GM23248 (cell line): ENCODE measurements at regions not wholly inside any gene's neighbourhood (a gene's known extent, or its start where the extent isn't known, plus 50 kb on each side); places are given as distances from the start of the nearest gene placed in this dataset.
"Not testable (repeated sequence)": the region's sequence is repeated elsewhere in the genome, so short reads cannot be mapped to it uniquely, and the experiment has no call there.

Source experiments
- DNase-seq: peaks from one replicate; pipeline ENCODE4 v3.0.0-alpha.2; 2015
- H2AFZ ChIP-seq: fragments of 200-600 bp; sonication (generic); 2 replicates; pipeline ENCODE4 v1.6.1; 2016; ENCODE audit warnings: antibody characterized with exemption
- H3F3A ChIP-seq: fragments of 200-600 bp; sonication (generic); 2 replicates; pipeline ENCODE4 v1.6.1; 2016; ENCODE audit warnings: mild to moderate bottlenecking, antibody characterized with exemption, mixed run types; ENCODE audit not compliant: insufficient read depth
- H3K27ac ChIP-seq: fragments of 200-600 bp; sonication (generic); 2 replicates; pipeline ENCODE4 v1.5.1; 2016; ENCODE audit warnings: mild to moderate bottlenecking
- H3K27me3 ChIP-seq: fragments of 200-600 bp; sonication (generic); replicated peaks from 2 replicates; pipeline ENCODE4 v1.6.1; 2016; ENCODE audit warnings: mild to moderate bottlenecking; ENCODE audit not compliant: insufficient read depth
- H3K36me3 ChIP-seq: fragments of 200-600 bp; sonication (generic); 2 replicates; pipeline ENCODE4 v1.6.1; 2016; ENCODE audit warnings: low read depth, mild to moderate bottlenecking
- H3K4me1 ChIP-seq: fragments of 200-600 bp; sonication (generic); 2 replicates; pipeline ENCODE4 v1.6.1; 2016; ENCODE audit warnings: mild to moderate bottlenecking; ENCODE audit not compliant: insufficient read depth
- H3K4me2 ChIP-seq: fragments of 200-600 bp; sonication (generic); one replicate; pipeline ENCODE4 v1.6.1; 2016; ENCODE audit warnings: mild to moderate bottlenecking; ENCODE audit not compliant: unreplicated experiment
- H3K4me3 ChIP-seq: fragments of 200-600 bp; sonication (generic); 2 replicates; pipeline ENCODE4 v1.5.1; 2016; ENCODE audit warnings: mild to moderate bottlenecking
- H3K79me2 ChIP-seq: fragments of 200-600 bp; sonication (generic); 2 replicates; pipeline ENCODE4 v1.6.1; 2016; ENCODE audit warnings: mild to moderate bottlenecking; ENCODE audit not compliant: insufficient read depth
- H3K9ac ChIP-seq: fragments of 200-600 bp; sonication (generic); 2 replicates; pipeline ENCODE4 v1.6.1; 2016; ENCODE audit warnings: mild to moderate bottlenecking
- H3K9me2 ChIP-seq: fragments of 200-600 bp; sonication (generic); 2 replicates; pipeline ENCODE4 v1.6.1; 2016; ENCODE audit warnings: mixed run types, mild to moderate bottlenecking, moderate library complexity; ENCODE audit not compliant: insufficient read depth
- H3K9me3 ChIP-seq: fragments of 200-600 bp; sonication (generic); one replicate; pipeline ENCODE4 v1.6.1; 2017; ENCODE audit warnings: low read depth
- H4K20me1 ChIP-seq: fragments of 200-600 bp; sonication (generic); 2 replicates; pipeline ENCODE4 v1.6.0; 2016; ENCODE audit not compliant: insufficient read depth
- EZH2 ChIP-seq: fragments of 200-600 bp; sonication (generic); IDR thresholded peaks from 2 replicates; pipeline ENCODE4 v1.6.1; 2018; ENCODE audit warnings: antibody characterized with exemption, mild to moderate bottlenecking; ENCODE audit not compliant: insufficient read depth, poor library complexity, severe bottlenecking
- EZH2phosphoT487 ChIP-seq: fragments of 200-600 bp; sonication (generic); IDR thresholded peaks from 2 replicates; pipeline ENCODE4 v1.6.1; 2018; ENCODE audit warnings: antibody characterized with exemption, moderate library complexity, mild to moderate bottlenecking, low read depth; ENCODE audit not compliant: insufficient read depth
- WGBS, 2 experiments: methylation state at CpG; one replicate each; pipeline ENCODE4 v1.1.6; 2015 to 2017; ENCODE audit warnings: low lambda C conversion rate in 2 of 2, low coverage in 1 of 2; ENCODE audit errors: missing lambda C conversion rate in 2 of 2; 5-methylcytosine and 5-hydroxymethylcytosine counted together
- in situ Hi-C: fragments of 300-500 bp; cut with MboI; formaldehyde crosslinking; loops from 2 replicates; pipeline ENCODE4 v1.15.0; 2020

- WGBS, 2 experiments = 10 to 18% methylated on average over 1 of the region's 1 CpG
- Histone ChIP-seq H3K27me3 (no peaks in the 10 kb centered on the region), H3F3A (no peaks in the 10 kb centered on the region), H3K4me3 (no peak overlapping the region), H4K20me1 (no peaks in the 10 kb centered on the region), H3K9me3 (no peaks in the 10 kb centered on the region), H3K79me2 (no peaks in the 10 kb centered on the region), H2AFZ (no peak overlapping the region), H3K9me2 (no peaks in the 10 kb centered on the region), H3K9ac (no peak overlapping the region), H3K36me3 (no peaks in the 10 kb centered on the region), H3K27ac (no peak overlapping the region), H3K4me1 (no peaks in the 10 kb centered on the region), H3K4me2 (no peak overlapping the region)
- DNase-seq = no peak
- in situ Hi-C loops = no loop called here
- TF ChIP-seq EZH2phosphoT487 = no peak
- TF ChIP-seq EZH2 = no peak
Observed at GRCh38 chr13:72634859-72635258, 92.6 kb downstream of the MZT1 start.

- Histone ChIP-seq H4K20me1 (no peaks in the 10 kb centered on the region), H3K27me3 (no peaks in the 10 kb centered on the region), H3K4me1 (no peaks in the 10 kb centered on the region), H3K4me2 (no peak overlapping the region), H3K36me3 (no peaks in the 10 kb centered on the region), H3K9me3 (no peaks in the 10 kb centered on the region), H3K79me2 (no peaks in the 10 kb centered on the region), H3K9me2 (no peaks in the 10 kb centered on the region), H2AFZ (no peak overlapping the region), H3F3A (no peaks in the 10 kb centered on the region), H3K4me3 (no peak overlapping the region), H3K9ac (no peak overlapping the region), H3K27ac (no peak overlapping the region)
- 6% methylated on average over 2 of the region's 2 CpGs for whole genome bisulfite sequencing, 2 experiments
- no peak for DNase-seq
- TF ChIP-seq EZH2phosphoT487 (no peak), EZH2 (no peak)
- in situ Hi-C loops = no loop called here
Observed at GRCh38 chr13:72622546-72622945, 104.9 kb downstream of the MZT1 start.

GRCh38 chr13:72620874-72621273 lies 106.6 kb downstream of the MZT1 start:
- H3K4me2 ChIP-seq = no peak overlapping the region
- no peaks in the 10 kb centered on the region for H4K20me1 ChIP-seq
- no peaks in the 10 kb centered on the region for H3K9me2 ChIP-seq
- H3K9me3 ChIP-seq = no peaks in the 10 kb centered on the region
- H3K4me3 ChIP-seq = no peak overlapping the region
- no peaks in the 10 kb centered on the region for H3K36me3 ChIP-seq
- DNase-seq = no peak
- WGBS, 2 experiments = 5 to 9% methylated on average over 2 of the region's 2 CpGs
- H3F3A ChIP-seq = no peaks in the 10 kb centered on the region
- H3K27ac ChIP-seq = no peak overlapping the region
- no peaks in the 10 kb centered on the region for H3K27me3 ChIP-seq
- no peaks in the 10 kb centered on the region for H3K79me2 ChIP-seq
- TF ChIP-seq EZH2 (no peak), EZH2phosphoT487 (no peak)
- no peak overlapping the region for H3K9ac ChIP-seq
- H2AFZ ChIP-seq = no peak overlapping the region
- in situ Hi-C loops = no loop called here
- H3K4me1 ChIP-seq = no peaks in the 10 kb centered on the region

GRCh38 chr13:72617951-72618350 lies 109.5 kb downstream of the MZT1 start:
- Histone ChIP-seq H3K36me3 (no peaks in the 10 kb centered on the region), H3K9me3 (no peaks in the 10 kb centered on the region), H3F3A (no peaks in the 10 kb centered on the region), H3K9me2 (no peaks in the 10 kb centered on the region), H3K4me3 (no peak overlapping the region), H3K27ac (no peak overlapping the region), H3K79me2 (no peaks in the 10 kb centered on the region), H3K4me1 (no peaks in the 10 kb centered on the region), H3K4me2 (no peak overlapping the region), H3K9ac (no peak overlapping the region), H4K20me1 (no peaks in the 10 kb centered on the region), H2AFZ (no peak overlapping the region), H3K27me3 (no peaks in the 10 kb centered on the region)
- in situ Hi-C loops = no loop called here
- WGBS, 2 experiments = 56 to 79% methylated on average over 1 of the region's 1 CpG
- DNase-seq = no peak
- no peak for TF ChIP-seq EZH2
- TF ChIP-seq EZH2phosphoT487 = no peak

GRCh38 chr13:72617186-72617585 lies 110.2 kb downstream of the MZT1 start:
- Histone ChIP-seq H2AFZ (no peak overlapping the region), H3K9ac (no peak overlapping the region), H3K9me2 (no peaks in the 10 kb centered on the region), H3K27ac (no peak overlapping the region), H3K4me1 (no peaks in the 10 kb centered on the region), H3F3A (no peaks in the 10 kb centered on the region), H3K4me2 (no peak overlapping the region), H3K27me3 (no peaks in the 10 kb centered on the region), H3K4me3 (no peak overlapping the region), H3K9me3 (no peaks in the 10 kb centered on the region), H3K36me3 (no peaks in the 10 kb centered on the region), H3K79me2 (no peaks in the 10 kb centered on the region), H4K20me1 (no peaks in the 10 kb centered on the region)
- TF ChIP-seq EZH2 = no peak
- TF ChIP-seq EZH2phosphoT487 = no peak
- 7 to 20% methylated on average over 2 of the region's 2 CpGs for WGBS, 2 experiments
- in situ Hi-C loops = no loop called here
- DNase-seq = no peak

GRCh38 chr13:72610251-72610891 lies 117.1 kb downstream of the MZT1 start:
- 58 to 64% methylated on average over 23 to 29 of the region's 29 CpGs for WGBS, 2 experiments
- H3K27ac ChIP-seq, in situ Hi-C loops, H3F3A ChIP-seq, H4K20me1 ChIP-seq, H3K9ac ChIP-seq, H3K36me3 ChIP-seq, H3K9me3 ChIP-seq, H2AFZ ChIP-seq, H3K4me1 ChIP-seq, H3K4me2 ChIP-seq, H3K79me2 ChIP-seq, DNase-seq, H3K4me3 ChIP-seq, H3K27me3 ChIP-seq, H3K9me2 ChIP-seq: not testable (repeated sequence)
